ENCODE measurements at regions not wholly inside any gene's neighbourhood (a gene's known extent, or its start where the extent isn't known, plus 50 kb on each side); places are given as distances from the start of the nearest gene placed in this dataset.

DNA sequence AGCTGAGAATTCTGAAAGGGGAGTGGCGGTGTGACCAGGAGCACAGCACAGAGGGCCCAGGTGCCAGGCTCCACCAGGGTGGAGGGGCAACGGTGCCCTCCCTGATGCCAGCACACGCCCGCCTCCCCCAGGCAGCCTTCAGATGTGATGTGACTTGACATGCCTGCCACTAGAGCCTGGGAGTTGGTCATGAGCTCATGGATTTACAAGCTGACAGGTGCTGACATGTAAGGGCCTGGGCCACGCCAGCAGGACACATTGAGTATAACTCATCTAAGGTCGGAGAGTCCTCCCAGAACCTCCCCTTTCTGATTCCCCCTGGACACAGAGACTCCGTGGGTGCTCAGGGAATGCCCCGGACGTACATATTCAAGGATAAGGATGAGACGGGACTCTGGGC lies 74.2 kb downstream of the LSM5 start:
- H3K4me3 ChIP-seq (ENCODE audit: low read depth, low read length, poor library complexity, severe bottlenecking): no peak overlapping the region
- ChIA-PET POLR2A (no interaction called here), CTCF (ENCODE audit: unreplicated experiment) (no interaction called here)
- no peaks in the 10 kb centered on the region for H3K4me1 ChIP-seq (ENCODE audit: insufficient read depth, low read length, poor library complexity, severe bottlenecking)
- no peaks in the 10 kb centered on the region for H4K20me1 ChIP-seq (ENCODE audit: insufficient read depth, low read length)
- H3K36me3 ChIP-seq (ENCODE audit: insufficient read depth, low read length): no peaks in the 10 kb centered on the region
- no peaks in the 10 kb centered on the region for H3K9me3 ChIP-seq (ENCODE audit: low read length)
- intact Hi-C loops (cut with micrococcal nuclease; ENCODE audit: unreplicated experiment): no loop called here
- TF ChIP-seq EZH2phosphoT487 (IDR thresholded peaks at IDR 0.05; ENCODE audit: borderline replicate concordance, low read depth, low read length): no peak
- TF ChIP-seq, protein P1, sequence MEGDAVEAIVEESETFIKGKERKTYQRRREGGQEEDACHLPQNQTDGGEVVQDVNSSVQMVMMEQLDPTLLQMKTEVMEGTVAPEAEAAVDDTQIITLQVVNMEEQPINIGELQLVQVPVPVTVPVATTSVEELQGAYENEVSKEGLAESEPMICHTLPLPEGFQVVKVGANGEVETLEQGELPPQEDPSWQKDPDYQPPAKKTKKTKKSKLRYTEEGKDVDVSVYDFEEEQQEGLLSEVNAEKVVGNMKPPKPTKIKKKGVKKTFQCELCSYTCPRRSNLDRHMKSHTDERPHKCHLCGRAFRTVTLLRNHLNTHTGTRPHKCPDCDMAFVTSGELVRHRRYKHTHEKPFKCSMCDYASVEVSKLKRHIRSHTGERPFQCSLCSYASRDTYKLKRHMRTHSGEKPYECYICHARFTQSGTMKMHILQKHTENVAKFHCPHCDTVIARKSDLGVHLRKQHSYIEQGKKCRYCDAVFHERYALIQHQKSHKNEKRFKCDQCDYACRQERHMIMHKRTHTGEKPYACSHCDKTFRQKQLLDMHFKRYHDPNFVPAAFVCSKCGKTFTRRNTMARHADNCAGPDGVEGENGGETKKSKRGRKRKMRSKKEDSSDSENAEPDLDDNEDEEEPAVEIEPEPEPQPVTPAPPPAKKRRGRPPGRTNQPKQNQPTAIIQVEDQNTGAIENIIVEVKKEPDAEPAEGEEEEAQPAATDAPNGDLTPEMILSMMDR (conservative IDR thresholded peaks at IDR 0.05; ENCODE audit: low read length): no peak
- no peak overlapping the region for H2AFZ ChIP-seq (ENCODE audit: low read length)
- no peaks in the 10 kb centered on the region for H3K9me2 ChIP-seq (ENCODE audit: insufficient read depth, low read length)
- no TSS peak for BruUV-seq (replicated peaks)
- no peak for DNase-seq (ENCODE audit: low spot score)
- H3K4me2 ChIP-seq (ENCODE audit: low read length): no peak overlapping the region
- no peak overlapping the region for H3K27ac ChIP-seq (ENCODE audit: low read depth, low read length, poor library complexity, severe bottlenecking)
- no peaks in the 10 kb centered on the region for H3K79me2 ChIP-seq (ENCODE audit: insufficient read depth, low read depth, low read length)

DNA sequence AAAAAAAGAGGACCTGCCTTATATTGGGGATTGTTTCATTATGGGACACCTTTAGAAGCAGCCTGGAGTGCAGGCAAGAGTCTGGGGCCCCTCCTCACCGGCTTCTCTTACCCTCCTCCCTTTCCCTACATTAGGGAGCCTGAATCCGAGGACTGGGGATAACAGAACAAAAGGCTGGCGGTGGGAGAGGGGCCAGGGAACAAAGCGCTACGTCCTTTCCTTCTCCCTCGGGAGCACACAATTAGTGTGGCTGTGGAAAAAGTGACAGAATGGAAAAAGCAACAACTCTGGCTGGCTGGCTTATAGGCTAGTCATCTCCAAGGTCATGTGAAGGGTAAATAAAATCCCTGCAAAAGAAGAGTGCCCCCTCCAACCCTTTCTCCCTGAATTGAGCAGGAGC lies 74.7 kb downstream of the LSM5 start:
- intact Hi-C loops (cut with micrococcal nuclease; ENCODE audit: unreplicated experiment): no loop called here
- no TSS peak for BruUV-seq (replicated peaks)
- POLR2A ChIA-PET: no interaction called here

DNA sequence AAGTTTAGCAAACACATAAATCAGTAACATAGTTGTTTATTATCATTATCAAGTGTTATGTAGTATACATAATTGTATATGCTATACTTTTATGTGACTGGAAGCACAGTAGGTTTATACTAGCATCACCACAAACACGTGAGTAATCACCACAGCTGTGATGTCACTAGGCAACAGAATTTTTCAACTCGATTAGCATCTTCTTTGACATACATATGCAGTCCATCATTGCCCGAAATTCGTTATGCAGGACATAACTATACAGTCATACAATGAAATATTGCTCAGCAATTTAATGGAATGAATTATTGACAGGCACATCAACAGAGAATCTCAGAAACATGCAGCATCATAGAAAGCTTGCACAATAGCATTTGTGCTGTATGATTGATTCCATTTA lies 77.7 kb downstream of the LSM5 start:
- Histone ChIP-seq H3K9me3 (ENCODE audit: low read length) (no peaks in the 10 kb centered on the region), H3K4me1 (ENCODE audit: insufficient read depth, low read length, poor library complexity, severe bottlenecking) (no peaks in the 10 kb centered on the region), H3K36me3 (ENCODE audit: insufficient read depth, low read length) (no peaks in the 10 kb centered on the region), H4K20me1 (ENCODE audit: insufficient read depth, low read length) (no peaks in the 10 kb centered on the region), H3K27ac (ENCODE audit: low read depth, low read length, poor library complexity, severe bottlenecking) (no peak overlapping the region), H2AFZ (ENCODE audit: low read length) (no peak overlapping the region), H3K4me3 (ENCODE audit: low read depth, low read length, poor library complexity, severe bottlenecking) (no peak overlapping the region), H3K4me2 (ENCODE audit: low read length) (no peak overlapping the region), H3K79me2 (ENCODE audit: insufficient read depth, low read depth, low read length) (no peaks in the 10 kb centered on the region), H3K9me2 (ENCODE audit: insufficient read depth, low read length) (no peaks in the 10 kb centered on the region)
- TF ChIP-seq, protein P1 (conservative IDR thresholded peaks at IDR 0.05; ENCODE audit: low read length): no peak
- TF ChIP-seq EZH2phosphoT487 (IDR thresholded peaks at IDR 0.05; ENCODE audit: borderline replicate concordance, low read depth, low read length): no peak
- ChIA-PET POLR2A (no interaction called here), CTCF (ENCODE audit: unreplicated experiment) (no interaction called here)
- no peak for DNase-seq (ENCODE audit: low spot score)
- intact Hi-C loops (cut with micrococcal nuclease; ENCODE audit: unreplicated experiment): no loop called here
- BruUV-seq (replicated peaks): no TSS peak

More for the DNA sequence above, 74.7 kb downstream of the LSM5 start:
- H3K9me3 ChIP-seq (ENCODE audit: low read length): no peaks in the 10 kb centered on the region
- no peak overlapping the region for H3K27ac ChIP-seq (ENCODE audit: low read depth, low read length, poor library complexity, severe bottlenecking)
- CTCF ChIA-PET (ENCODE audit: unreplicated experiment): no interaction called here
- H2AFZ ChIP-seq (ENCODE audit: low read length): no peak overlapping the region
- H3K4me3 ChIP-seq (ENCODE audit: low read depth, low read length, poor library complexity, severe bottlenecking): no peak overlapping the region
- H3K4me1 ChIP-seq (ENCODE audit: insufficient read depth, low read length, poor library complexity, severe bottlenecking): no peaks in the 10 kb centered on the region
- TF ChIP-seq EZH2phosphoT487 (IDR thresholded peaks at IDR 0.05; ENCODE audit: borderline replicate concordance, low read depth, low read length): no peak
- TF ChIP-seq, protein P1 (conservative IDR thresholded peaks at IDR 0.05; ENCODE audit: low read length): no peak
- no peaks in the 10 kb centered on the region for H4K20me1 ChIP-seq (ENCODE audit: insufficient read depth, low read length)
- no peak overlapping the region for H3K4me2 ChIP-seq (ENCODE audit: low read length)
- H3K9me2 ChIP-seq (ENCODE audit: insufficient read depth, low read length): no peaks in the 10 kb centered on the region
- no peaks in the 10 kb centered on the region for H3K36me3 ChIP-seq (ENCODE audit: insufficient read depth, low read length)
- DNase-seq (ENCODE audit: low spot score): no peak
- H3K79me2 ChIP-seq (ENCODE audit: insufficient read depth, low read depth, low read length): no peaks in the 10 kb centered on the region
